ENCODE measurements at regions not wholly inside any gene's neighbourhood (a gene's known extent, or its start where the extent isn't known, plus 50 kb on each side); places are given as distances from the start of the nearest gene placed in this dataset.

GRCh38 chr1:72846476-72847278 lies 564.3 kb upstream of the NEGR1 start:
- TF ChIP-seq, protein P1, sequence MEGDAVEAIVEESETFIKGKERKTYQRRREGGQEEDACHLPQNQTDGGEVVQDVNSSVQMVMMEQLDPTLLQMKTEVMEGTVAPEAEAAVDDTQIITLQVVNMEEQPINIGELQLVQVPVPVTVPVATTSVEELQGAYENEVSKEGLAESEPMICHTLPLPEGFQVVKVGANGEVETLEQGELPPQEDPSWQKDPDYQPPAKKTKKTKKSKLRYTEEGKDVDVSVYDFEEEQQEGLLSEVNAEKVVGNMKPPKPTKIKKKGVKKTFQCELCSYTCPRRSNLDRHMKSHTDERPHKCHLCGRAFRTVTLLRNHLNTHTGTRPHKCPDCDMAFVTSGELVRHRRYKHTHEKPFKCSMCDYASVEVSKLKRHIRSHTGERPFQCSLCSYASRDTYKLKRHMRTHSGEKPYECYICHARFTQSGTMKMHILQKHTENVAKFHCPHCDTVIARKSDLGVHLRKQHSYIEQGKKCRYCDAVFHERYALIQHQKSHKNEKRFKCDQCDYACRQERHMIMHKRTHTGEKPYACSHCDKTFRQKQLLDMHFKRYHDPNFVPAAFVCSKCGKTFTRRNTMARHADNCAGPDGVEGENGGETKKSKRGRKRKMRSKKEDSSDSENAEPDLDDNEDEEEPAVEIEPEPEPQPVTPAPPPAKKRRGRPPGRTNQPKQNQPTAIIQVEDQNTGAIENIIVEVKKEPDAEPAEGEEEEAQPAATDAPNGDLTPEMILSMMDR (IDR thresholded peaks at IDR 0.05), result no peak
- TF ChIP-seq POLR2A (IDR thresholded peaks at IDR 0.05), result no peak
- no peak for DNase-seq
- Histone ChIP-seq H3K27me3 (no peaks in the 10 kb centered on the region), H3K9me3 (replicated peaks in 1 of 3) (no peaks in the 10 kb centered on the region), H3K27ac (no peak overlapping the region), H3K4me3 (no peak overlapping the region), H3K4me1 (replicated peaks in 1 of 2) (no peaks in the 10 kb centered on the region), H3K36me3 (replicated peaks in 1 of 2) (no peaks in the 10 kb centered on the region)
- 27 to 47% (median 42%) methylated on average over 2 of the region's 2 CpGs for WGBS, 4 donors
- intact Hi-C loops (cut with DNase I), result no loop called here

- intact Hi-C loops (cut with DNase I), result no loop called here
- DNase-seq, result no peak
- Histone ChIP-seq H3K27ac (no peak overlapping the region), H3K36me3 (replicated peaks in 1 of 2) (no peaks in the 10 kb centered on the region), H3K27me3 (no peaks in the 10 kb centered on the region), H3K9me3 (replicated peaks in 1 of 3) (no peaks in the 10 kb centered on the region), H3K4me3 (no peak overlapping the region), H3K4me1 (replicated peaks in 1 of 2) (no peaks in the 10 kb centered on the region)
- no peak for TF ChIP-seq POLR2A (IDR thresholded peaks at IDR 0.05)
- TF ChIP-seq, protein P1 (IDR thresholded peaks at IDR 0.05), result no peak
Observed at GRCh38 chr1:72845981-72846380, 563.6 kb upstream of the NEGR1 start.

GRCh38 chr1:72845381-72845780 lies 563.0 kb upstream of the NEGR1 start:
- Histone ChIP-seq H3K4me1 (replicated peaks in 1 of 2) (no peaks in the 10 kb centered on the region), H3K9me3 (replicated peaks in 1 of 3) (no peaks in the 10 kb centered on the region), H3K4me3 (no peak overlapping the region), H3K27ac (no peak overlapping the region), H3K27me3 (no peaks in the 10 kb centered on the region), H3K36me3 (replicated peaks in 1 of 2) (no peaks in the 10 kb centered on the region)
- WGBS, 4 donors, result 73 to 83% (median 78%) methylated on average over 4 of the region's 4 CpGs
- no peak for TF ChIP-seq POLR2A (IDR thresholded peaks at IDR 0.05)
- TF ChIP-seq, protein P1 (IDR thresholded peaks at IDR 0.05), result no peak
- DNase-seq, result no peak
- intact Hi-C loops (cut with DNase I), result no loop called here

- Histone ChIP-seq H3K9me3 (replicated peaks in 1 of 3) (no peaks in the 10 kb centered on the region), H3K27me3 (no peaks in the 10 kb centered on the region), H3K4me3 (no peak overlapping the region), H3K36me3 (replicated peaks in 1 of 2) (no peaks in the 10 kb centered on the region), H3K27ac (no peak overlapping the region), H3K4me1 (replicated peaks in 1 of 2) (no peaks in the 10 kb centered on the region)
- intact Hi-C loops (cut with DNase I), result no loop called here
- TF ChIP-seq, protein P1 (IDR thresholded peaks at IDR 0.05), result no peak
- no peak for TF ChIP-seq POLR2A (IDR thresholded peaks at IDR 0.05)
- no peak for DNase-seq
Observed at GRCh38 chr1:72837781-72838180, 555.4 kb upstream of the NEGR1 start.

All from adrenal gland (tissue), 9 donors.